Adrenal gland (tissue), 9 donors: ENCODE measurements at regions not wholly inside any gene's neighbourhood (a gene's known extent, or its start where the extent isn't known, plus 50 kb on each side); places are given as distances from the start of the nearest gene placed in this dataset.

Experiments used
- DNase-seq, 7 donors: peaks; one replicate each; pipeline ENCODE4 v3.0.0-alpha.2; 2019 to 2020
- H3K27ac ChIP-seq, 5 donors: fragments of 200-600 bp; sonication (generic) in 4 of 5; 1 replicate in 3 of 5; 2 replicates in 2 of 5; pipeline versions ENCODE4 v1.5.1 to v1.8.0; 2016 to 2020; ENCODE audit warnings: mild to moderate bottlenecking in 1 of 5
- H3K27me3 ChIP-seq: fragments of 200-600 bp; 2 replicates; pipeline ENCODE4 v1.8.0; 2021
- H3K36me3 ChIP-seq, 2 donors: fragments of 200-600 bp; replicated peaks in 1 of 2; 1 replicate in 1 of 2; 2 replicates in 1 of 2; pipeline versions ENCODE4 v1.5.1 to v1.8.0; 2018 to 2022
- H3K4me1 ChIP-seq, 2 donors: fragments of 200-600 bp; replicated peaks in 1 of 2; 1 replicate in 1 of 2; 2 replicates in 1 of 2; pipeline versions ENCODE4 v1.5.1 to v1.8.0; 2018 to 2021
- H3K4me3 ChIP-seq, 4 donors: fragments of 200-600 bp; sonication (generic) in 3 of 4; one replicate each; pipeline ENCODE4 v1.5.1; 2016 to 2018
- H3K9me3 ChIP-seq, 3 donors: fragments of 200-600 bp; sonication (generic) in 1 of 3; replicated peaks in 1 of 3; 1 replicate in 2 of 3; 2 replicates in 1 of 3; pipeline versions ENCODE4 v1.5.1 to v1.8.0; 2016 to 2021
- CTCF ChIP-seq, 6 experiments: fragments of 450-650 bp in 4 of 6; fragments of 200-600 bp in 2 of 6; sonication (generic) in 1 of 6; IDR thresholded peaks; 1 replicate in 5 of 6; 2 replicates in 1 of 6; pipeline versions ENCODE4 v1.5.1 to v1.8.0; 2016 to 2021; ENCODE audit warnings: antibody characterized with exemption in 6 of 6, mild to moderate bottlenecking in 2 of 6, moderate library complexity in 1 of 6
- POLR2A ChIP-seq, 2 donors: fragments of 450-650 bp; IDR thresholded peaks; one replicate each; pipeline ENCODE4 v1.6.1; 2017; ENCODE audit warnings: antibody characterized with exemption in 2 of 2, mild to moderate bottlenecking in 2 of 2, moderate library complexity in 1 of 2
- WGBS, 4 donors: extraction: QIAGEN DNeasy Blood & Tissue Kit in 2 of 4; methylation state at CpG; one replicate each; pipeline versions ENCODE4 v1.1.5 to v1.1.7; 2013 to 2017; 5-methylcytosine and 5-hydroxymethylcytosine counted together
- intact Hi-C, 2 donors: fragments of 100-400 bp; cut with DNase I; formaldehyde crosslinking; loops; one replicate each; pipeline versions ENCODE4 v1.14.1 to v1.15.0; 2022 to 2023
- donor health status: healthy with polysubstance abuse.
- donor health status: Bipolar disorder and iron deficiency.
- donor health status: DM: yes; HTN: yes; CAD: no.
- donor health status: DM: no; HTN: no; CAD: no.
- donor health status: DM: no; HTN: no; CAD: no.

GRCh38 chr4:115729739-115730266 is 616.4 kb upstream of the NDST4 start:
- H3K9me3 ChIP-seq, result no peaks in the 10 kb centered on the region
- H3K4me1 ChIP-seq, result no peaks in the 10 kb centered on the region
- intact Hi-C loops, result no loop called here
- H3K27ac ChIP-seq, result no peak overlapping the region
- WGBS, 4 donors, result 65 to 74% (median 70%) methylated on average over 5 of the region's 5 CpGs
- H3K27me3 ChIP-seq, result no peaks in the 10 kb centered on the region
- H3K36me3 ChIP-seq, result no peaks in the 10 kb centered on the region
- no peak overlapping the region for H3K4me3 ChIP-seq
- DNase-seq, result no peak
- TF ChIP-seq CTCF (IDR thresholded peaks at IDR 0.05), result no peak
- no peak for TF ChIP-seq POLR2A (IDR thresholded peaks at IDR 0.05)

- DNase-seq, result no peak
- Histone ChIP-seq H3K36me3 (no peaks in the 10 kb centered on the region), H3K4me1 (no peaks in the 10 kb centered on the region), H3K27me3 (no peaks in the 10 kb centered on the region), H3K9me3 (no peaks in the 10 kb centered on the region), H3K27ac (no peak overlapping the region), H3K4me3 (no peak overlapping the region)
- TF ChIP-seq POLR2A (IDR thresholded peaks at IDR 0.05), result no peak
- TF ChIP-seq CTCF (IDR thresholded peaks at IDR 0.05), result no peak
- WGBS, 4 donors, result 83 to 91% (median 86%) methylated on average over 3 of the region's 3 CpGs
- intact Hi-C loops, result no loop called here
These were observed 610.2 kb upstream of the NDST4 start for GRCh38 chr4:115723621-115724020.

GRCh38 chr4:115720611-115721010 is 607.2 kb upstream of the NDST4 start:
- no peak for DNase-seq
- H3K4me1 ChIP-seq, result no peaks in the 10 kb centered on the region
- no peak overlapping the region for H3K4me3 ChIP-seq
- TF ChIP-seq CTCF (IDR thresholded peaks at IDR 0.05) (no peak), POLR2A (IDR thresholded peaks at IDR 0.05) (no peak)
- H3K27ac ChIP-seq, result no peak overlapping the region
- H3K27me3 ChIP-seq, result no peaks in the 10 kb centered on the region
- H3K36me3 ChIP-seq, result no peaks in the 10 kb centered on the region
- WGBS, 4 donors, result 38 to 54% (median 50%) methylated on average over 1 of the region's 1 CpG
- no peaks in the 10 kb centered on the region for H3K9me3 ChIP-seq
- intact Hi-C loops, result no loop called here

- Histone ChIP-seq H3K36me3 (no peaks in the 10 kb centered on the region), H3K27ac (no peak overlapping the region), H3K27me3 (no peaks in the 10 kb centered on the region), H3K9me3 (peaks cover 0 to 5% (median 0%) of the 10 kb centered on the region in 3 donors), H3K4me3 (no peak overlapping the region), H3K4me1 (no peaks in the 10 kb centered on the region)
- 27 to 44% (median 40%) methylated on average over 2 of the region's 2 CpGs for WGBS, 4 donors
- intact Hi-C loops, result no loop called here
- no peak for DNase-seq
- TF ChIP-seq POLR2A (IDR thresholded peaks at IDR 0.05) (no peak), CTCF (IDR thresholded peaks at IDR 0.05) (no peak)
These were observed 598.2 kb upstream of the NDST4 start for GRCh38 chr4:115711575-115711974.
